NT2/D1 (cell line): ENCODE measurements at regions not wholly inside any gene's neighbourhood (a gene's known extent, or its start where the extent isn't known, plus 50 kb on each side); places are given as distances from the start of the nearest gene placed in this dataset.

Experiments
- SUZ12 ChIP-seq: IDR thresholded peaks from 2 replicates; pipeline ENCODE4 v1.6.1; 2011; ENCODE audit not compliant: insufficient read length, insufficient read depth; ENCODE audit errors: extremely low read depth
- ZNF274 ChIP-seq: IDR thresholded peaks from 2 replicates; pipeline ENCODE4 v1.6.1; 2011; ENCODE audit warnings: mild to moderate bottlenecking, low read depth, low read length

- TF ChIP-seq ZNF274 = no peak
- no peak for TF ChIP-seq SUZ12
Measured at GRCh38 chr20:11242320-11242719, 568.5 kb upstream of the JAG1 start.
